HEK293 (cell line): ENCODE measurements at regions not wholly inside any gene's neighbourhood (a gene's known extent, or its start where the extent isn't known, plus 50 kb on each side); places are given as distances from the start of the nearest gene placed in this dataset.

ENCODE experiments used
- CTCF ChIP-seq: fragments of 450-650 bp; formaldehyde crosslinking; IDR thresholded peaks from 2 replicates; pipeline ENCODE4 v1.5.1; 2016; ENCODE audit warnings: missing biosample characterization, missing genetic modification characterization
- FEZF1 ChIP-seq: fragments of 450-650 bp; formaldehyde crosslinking; IDR thresholded peaks from 2 replicates; pipeline ENCODE4 v1.5.1; 2016; ENCODE audit warnings: missing biosample characterization, missing genetic modification characterization
- KLF10 ChIP-seq: fragments of 450-650 bp; IDR thresholded peaks from 2 replicates; pipeline ENCODE4 v1.5.1; 2018; ENCODE audit warnings: missing biosample characterization, mild to moderate bottlenecking, missing genetic modification characterization
- REST ChIP-seq: fragments of 450-650 bp; formaldehyde crosslinking; IDR thresholded peaks from 2 replicates; pipeline ENCODE4 v1.5.1; 2016; ENCODE audit warnings: missing biosample characterization, missing genetic modification characterization
- ZFP41 ChIP-seq: fragments of 450-650 bp; formaldehyde crosslinking; IDR thresholded peaks from 2 replicates; pipeline ENCODE4 v1.5.1; 2016; ENCODE audit warnings: missing biosample characterization, missing genetic modification characterization, borderline replicate concordance
- ZNF114 ChIP-seq: fragments of 450-650 bp; formaldehyde crosslinking; IDR thresholded peaks from 2 replicates; pipeline ENCODE4 v1.5.0; 2017; ENCODE audit warnings: missing biosample characterization, missing genetic modification characterization
- ZNF121 ChIP-seq: fragments of 450-650 bp; formaldehyde crosslinking; IDR thresholded peaks from 2 replicates; pipeline ENCODE4 v1.5.1; 2016; ENCODE audit warnings: missing biosample characterization, missing genetic modification characterization
- ZNF350 ChIP-seq: fragments of 450-650 bp; formaldehyde crosslinking; IDR thresholded peaks from 2 replicates; pipeline ENCODE4 v1.5.0; 2017; ENCODE audit warnings: missing biosample characterization, mild to moderate bottlenecking, missing genetic modification characterization
- ZNF362 ChIP-seq: fragments of 450-650 bp; formaldehyde crosslinking; IDR thresholded peaks from 2 replicates; pipeline ENCODE4 v1.5.1; 2016; ENCODE audit warnings: missing biosample characterization, missing genetic modification characterization
- ZNF473 ChIP-seq: fragments of 450-650 bp; formaldehyde crosslinking; IDR thresholded peaks from 2 replicates; pipeline ENCODE4 v1.5.1; 2017; ENCODE audit warnings: missing biosample characterization, missing genetic modification characterization
- ZNF544 ChIP-seq: fragments of 450-650 bp; formaldehyde crosslinking; IDR thresholded peaks from 2 replicates; pipeline ENCODE4 v1.5.0; 2017; ENCODE audit warnings: missing biosample characterization, missing genetic modification characterization
- ZNF747 ChIP-seq: fragments of 450-650 bp; formaldehyde crosslinking; IDR thresholded peaks from 2 replicates; pipeline ENCODE4 v1.5.1; 2016; ENCODE audit warnings: missing biosample characterization, missing genetic modification characterization
- ZNF76 ChIP-seq: fragments of 450-650 bp; formaldehyde crosslinking; IDR thresholded peaks from 2 replicates; pipeline ENCODE4; 2016; ENCODE audit warnings: low read depth, missing biosample characterization, missing genetic modification characterization, borderline replicate concordance

GRCh38 chr3:5784690-5785089, 597.2 kb downstream of the EDEM1 start:
- no peak for TF ChIP-seq ZNF747
- TF ChIP-seq ZNF114 (tag by site-specific recombination), result no peak
- TF ChIP-seq ZNF350 (tag by site-specific recombination), result no peak
- no peak for TF ChIP-seq CTCF (tag by site-specific recombination)
- TF ChIP-seq ZNF544, result no peak
- TF ChIP-seq KLF10 (tag by site-specific recombination), result no peak
- TF ChIP-seq ZNF76 (tag by site-specific recombination), result no peak
- TF ChIP-seq ZFP41 (tag by site-specific recombination), result no peak
- no peak for TF ChIP-seq FEZF1 (tag by site-specific recombination)
- TF ChIP-seq ZNF473 (tag by site-specific recombination), result no peak
- TF ChIP-seq ZNF362 (tag by site-specific recombination), result no peak
- no peak for TF ChIP-seq REST (tag by site-specific recombination)
- TF ChIP-seq ZNF121 (tag by site-specific recombination), result no peak
